H1 (cell line): ENCODE measurements at regions not wholly inside any gene's neighbourhood (a gene's known extent, or its start where the extent isn't known, plus 50 kb on each side); places are given as distances from the start of the nearest gene placed in this dataset.

Experiments
- ATF2 ChIP-seq: IDR thresholded peaks from 2 replicates; pipeline ENCODE4 v1.6.1; 2012; ENCODE audit warnings: low read length, inconsistent platforms
- KDM5A ChIP-seq: fragments of 200-600 bp; IDR thresholded peaks from 2 replicates; pipeline ENCODE4 v1.7.1; 2012; ENCODE audit warnings: mild to moderate bottlenecking, low read length, inconsistent platforms, mixed read lengths
- TBP ChIP-seq: IDR thresholded peaks from 2 replicates; pipeline ENCODE4 v1.6.1; 2011; ENCODE audit warnings: low read depth, low read length, improper control_type of control experiment
- TCF12 ChIP-seq: IDR thresholded peaks from 2 replicates; pipeline ENCODE4 v1.6.1; 2011; ENCODE audit warnings: low read depth, mild to moderate bottlenecking, low read length

GRCh38 chr4:157977086-157977485, 195.7 kb downstream of the GASK1B start (continued):
- no peak for TF ChIP-seq ATF2
- TF ChIP-seq TCF12: no peak
- TF ChIP-seq KDM5A: no peak
- no peak for TF ChIP-seq TBP
- TF ChIP-seq, all 59 proteins: peak for 0
